ENCODE measurements at regions not wholly inside any gene's neighbourhood (a gene's known extent, or its start where the extent isn't known, plus 50 kb on each side); places are given as distances from the start of the nearest gene placed in this dataset.

GRCh38 chr9:115956371-115956770 lies 197.2 kb upstream of the PAPPA start:
- TF ChIP-seq RAD21 (IDR thresholded peaks at IDR 0.05; ENCODE audit: low read depth) (no peak), REST (IDR thresholded peaks at IDR 0.05; ENCODE audit: low read depth) (no peak), EP300 (IDR thresholded peaks at IDR 0.05; ENCODE audit: borderline replicate concordance) (no peak), TCF12 (IDR thresholded peaks at IDR 0.05; ENCODE audit: low read depth) (no peak), TAF1 (IDR thresholded peaks at IDR 0.05; ENCODE audit: low read depth) (no peak), MAX (IDR thresholded peaks at IDR 0.05) (no peak), CREB1 (IDR thresholded peaks at IDR 0.05; ENCODE audit: low read depth) (no peak), USF1 (IDR thresholded peaks at IDR 0.05) (no peak)
